GM13976 (cell line): ENCODE measurements at regions not wholly inside any gene's neighbourhood (a gene's known extent, or its start where the extent isn't known, plus 50 kb on each side); places are given as distances from the start of the nearest gene placed in this dataset.

Experiments
- DNase-seq: peaks from one replicate; pipeline ENCODE4 v3.0.0; 2012; ENCODE audit warnings: low spot score
- in situ Hi-C: fragments of 300-500 bp; cut with MboI; formaldehyde crosslinking; loops from one replicate; pipeline ENCODE4 v1.12.0; 2022; ENCODE audit warnings: low sequenced_read_pairs, mixed read lengths, inconsistent platforms; ENCODE audit not compliant: unreplicated experiment
- TF ChIP-seq, protein P1 (sequence below): IDR thresholded peaks from 2 replicates; pipeline ENCODE4 v1.5.1; 2012; ENCODE audit warnings: borderline replicate concordance, mild to moderate bottlenecking; ENCODE audit not compliant: insufficient read depth; ENCODE audit errors: extremely low read depth, missing control alignments, control extremely low read depth

DNA sequence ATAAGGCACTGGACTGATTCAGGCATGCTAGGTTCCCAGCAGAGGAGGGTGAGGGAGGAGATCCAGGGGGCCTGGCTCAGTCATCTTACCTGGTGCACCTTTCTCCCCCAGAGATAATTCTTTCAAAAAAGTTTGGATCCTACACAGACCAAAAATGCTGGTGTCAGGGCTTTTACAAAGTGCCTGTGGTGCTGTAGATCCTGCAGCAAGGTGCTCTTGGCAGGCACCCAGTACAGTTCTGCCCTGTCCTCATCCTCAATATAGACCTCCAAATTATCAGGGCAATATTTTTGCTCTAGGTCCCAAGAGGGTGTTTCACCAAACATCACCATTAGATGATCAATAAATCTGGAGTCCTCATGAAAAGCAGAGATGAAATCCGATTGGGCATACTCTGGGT lies 78.5 kb upstream of the IGFBP3 start:
- in situ Hi-C loops = no loop called here
- TF ChIP-seq, protein P1, sequence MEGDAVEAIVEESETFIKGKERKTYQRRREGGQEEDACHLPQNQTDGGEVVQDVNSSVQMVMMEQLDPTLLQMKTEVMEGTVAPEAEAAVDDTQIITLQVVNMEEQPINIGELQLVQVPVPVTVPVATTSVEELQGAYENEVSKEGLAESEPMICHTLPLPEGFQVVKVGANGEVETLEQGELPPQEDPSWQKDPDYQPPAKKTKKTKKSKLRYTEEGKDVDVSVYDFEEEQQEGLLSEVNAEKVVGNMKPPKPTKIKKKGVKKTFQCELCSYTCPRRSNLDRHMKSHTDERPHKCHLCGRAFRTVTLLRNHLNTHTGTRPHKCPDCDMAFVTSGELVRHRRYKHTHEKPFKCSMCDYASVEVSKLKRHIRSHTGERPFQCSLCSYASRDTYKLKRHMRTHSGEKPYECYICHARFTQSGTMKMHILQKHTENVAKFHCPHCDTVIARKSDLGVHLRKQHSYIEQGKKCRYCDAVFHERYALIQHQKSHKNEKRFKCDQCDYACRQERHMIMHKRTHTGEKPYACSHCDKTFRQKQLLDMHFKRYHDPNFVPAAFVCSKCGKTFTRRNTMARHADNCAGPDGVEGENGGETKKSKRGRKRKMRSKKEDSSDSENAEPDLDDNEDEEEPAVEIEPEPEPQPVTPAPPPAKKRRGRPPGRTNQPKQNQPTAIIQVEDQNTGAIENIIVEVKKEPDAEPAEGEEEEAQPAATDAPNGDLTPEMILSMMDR = no peak

DNA sequence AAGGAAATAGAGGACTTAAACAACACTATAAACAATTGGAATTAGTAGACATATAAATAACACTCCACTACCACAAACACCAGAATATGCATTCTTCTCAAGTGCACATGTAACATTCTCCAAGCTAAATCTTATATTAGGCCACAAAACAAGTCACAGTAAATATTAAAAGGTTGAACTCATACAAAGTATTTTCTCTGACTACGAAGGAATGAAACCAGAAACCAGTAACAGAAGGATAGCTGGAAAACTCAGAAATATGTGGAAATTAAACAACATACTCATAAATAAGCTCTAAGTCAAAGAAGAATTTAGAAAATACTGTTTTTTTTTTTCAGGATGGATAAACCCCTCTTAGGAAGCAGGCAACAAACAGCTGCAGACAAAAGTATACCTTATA lies 77.4 kb upstream of the IGFBP3 start:
- in situ Hi-C loops = no loop called here
- TF ChIP-seq, protein P1 = no peak
- DNase-seq = no peak

More for the DNA sequence above, 78.5 kb upstream of the IGFBP3 start:
- no peak for DNase-seq

DNA sequence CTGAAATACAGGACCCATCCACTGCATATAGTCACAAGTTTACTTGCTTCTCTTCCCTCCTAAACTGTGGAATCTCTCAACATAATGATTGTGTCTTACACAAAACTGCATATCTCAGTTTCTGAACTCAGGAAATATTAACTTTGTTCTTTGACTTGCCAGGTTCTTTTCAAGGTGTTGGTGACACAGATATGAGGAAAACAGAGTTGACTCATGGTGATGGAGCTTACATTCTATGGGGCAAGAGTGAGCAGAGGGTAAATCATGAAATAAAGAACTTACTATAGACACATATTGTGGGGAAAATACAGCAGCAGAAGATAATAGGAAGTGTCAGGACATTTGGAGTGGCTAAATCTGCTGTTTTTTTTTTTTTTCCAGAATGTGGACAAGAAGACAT lies 72.5 kb upstream of the IGFBP3 start:
- TF ChIP-seq, protein P1 = no peak
- DNase-seq = no peak
- in situ Hi-C loops = no loop called here

DNA sequence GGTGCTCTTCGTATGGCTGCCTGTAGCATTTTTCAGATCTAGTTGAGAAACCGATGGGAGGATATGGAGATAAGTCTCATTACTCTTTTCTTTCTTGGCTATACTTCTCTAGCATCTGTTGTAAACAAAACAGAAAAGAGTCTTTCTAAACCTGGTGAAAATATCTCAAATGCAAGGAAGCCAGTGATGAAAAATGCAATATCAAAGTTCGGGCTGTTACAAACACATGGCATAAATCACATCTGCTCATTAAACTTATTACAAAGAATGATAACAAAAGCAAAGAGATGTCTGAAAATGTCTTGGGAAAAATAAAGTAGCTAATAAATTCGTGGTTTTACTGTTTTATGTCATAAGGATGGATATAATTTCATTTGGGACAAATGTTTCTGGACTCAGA lies 71.8 kb upstream of the IGFBP3 start:
- TF ChIP-seq, protein P1 = no peak
- in situ Hi-C loops = no loop called here
- no peak for DNase-seq

DNA sequence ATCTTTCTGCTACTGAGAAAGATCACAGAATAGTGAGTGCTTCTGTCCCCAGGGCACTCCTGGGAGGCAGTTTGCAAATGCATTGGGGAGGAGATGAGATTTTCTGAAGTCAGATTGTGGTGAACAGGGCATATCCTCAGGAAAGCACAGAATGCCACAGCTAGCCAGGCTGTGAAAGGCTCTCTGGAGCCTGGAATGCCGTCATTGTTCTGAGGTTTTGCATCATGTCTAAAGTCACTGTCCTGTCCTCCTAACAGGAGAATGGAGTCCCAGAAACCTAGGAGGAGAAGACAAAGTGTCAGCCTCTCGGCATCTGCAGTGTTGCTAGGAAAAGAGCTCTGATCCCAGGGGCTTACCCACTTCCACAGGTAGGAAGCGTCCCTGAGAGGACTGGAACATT lies 69.2 kb upstream of the IGFBP3 start:
- TF ChIP-seq, protein P1 = no peak
- in situ Hi-C loops = no loop called here
- no peak for DNase-seq

DNA sequence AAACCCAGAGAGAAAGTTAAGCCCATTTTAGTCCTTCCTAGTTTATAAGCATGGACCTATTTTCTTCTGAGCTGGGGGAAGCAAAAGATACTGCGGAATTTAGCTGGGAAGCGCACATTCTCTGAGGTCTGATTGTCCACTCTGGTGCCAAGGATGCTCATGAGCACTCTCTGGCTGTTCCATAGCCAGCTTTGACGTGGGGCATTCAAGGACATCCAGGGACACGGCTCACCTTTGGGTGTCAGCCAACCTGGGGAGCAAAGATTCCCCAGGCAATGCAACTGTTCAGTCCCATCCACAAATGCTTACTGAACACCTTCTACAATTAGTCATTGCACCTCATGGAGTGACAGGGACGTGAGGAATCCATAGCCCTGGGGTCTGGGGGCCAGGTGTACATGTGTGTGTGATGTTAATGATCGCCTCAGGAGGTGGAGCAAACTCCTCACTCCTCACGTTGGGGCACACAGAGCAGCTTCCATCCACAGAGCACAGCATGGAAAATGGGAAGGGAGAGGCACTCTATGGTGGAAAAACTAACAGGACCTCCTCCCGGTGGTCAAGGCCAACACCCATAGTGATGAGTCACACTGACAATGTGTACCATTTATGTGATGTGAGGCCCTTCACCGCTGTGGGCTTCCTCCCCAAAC lies 67.5 kb upstream of the IGFBP3 start:
- in situ Hi-C loops = no loop called here
- DNase-seq = no peak
- TF ChIP-seq, protein P1 = no peak

DNA sequence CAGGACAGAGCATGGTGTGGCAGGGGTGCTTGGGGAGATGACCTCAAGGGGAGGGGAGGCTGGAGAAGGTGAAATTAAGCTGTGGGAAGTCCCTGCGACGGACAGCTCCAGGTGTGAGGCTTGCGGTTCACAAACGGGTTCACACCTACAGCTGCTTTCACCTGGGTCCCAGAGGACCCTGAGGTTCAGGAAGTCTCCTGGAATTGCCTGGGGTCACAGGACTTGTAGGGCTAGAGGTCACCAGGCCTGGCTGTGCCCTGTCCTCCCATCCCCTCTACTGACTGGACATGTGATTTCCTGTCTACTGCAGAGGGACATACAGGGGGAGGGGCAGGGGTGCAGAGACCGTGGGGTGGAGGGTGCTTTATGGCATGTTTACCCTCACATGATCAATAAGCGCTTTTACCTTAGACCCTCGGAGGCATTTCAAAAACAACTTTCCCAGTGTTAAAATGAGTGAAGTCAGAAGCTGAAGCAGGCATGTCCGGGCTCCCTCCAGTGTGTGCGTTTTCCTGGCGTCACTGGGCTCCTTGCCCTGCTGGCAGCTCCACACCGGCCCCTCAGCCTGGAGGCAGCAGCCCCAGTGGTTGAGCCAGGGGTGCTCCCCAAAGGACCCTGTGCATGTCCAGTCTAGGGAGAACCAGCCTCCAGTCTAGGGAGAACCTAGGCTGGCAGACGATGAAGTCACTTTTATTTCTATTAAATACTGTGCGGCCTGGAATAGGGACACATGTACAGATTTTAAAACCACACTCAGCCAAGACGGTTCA lies 66.6 kb upstream of the IGFBP3 start:
- TF ChIP-seq, protein P1 = no peak
- in situ Hi-C loops = no loop called here
- DNase-seq = no peak
